HG02884 (cell line): ENCODE measurements at regions not wholly inside any gene's neighbourhood (a gene's known extent, or its start where the extent isn't known, plus 50 kb on each side); places are given as distances from the start of the nearest gene placed in this dataset.

ENCODE experiments used
- ATAC-seq: cut with Tn5 transposase; IDR thresholded peaks from one replicate; pipeline ENCODE4 v1.9.1; 2021; ENCODE audit warnings: mild to moderate bottlenecking, moderate library complexity; ENCODE audit not compliant: unreplicated experiment

DNA sequence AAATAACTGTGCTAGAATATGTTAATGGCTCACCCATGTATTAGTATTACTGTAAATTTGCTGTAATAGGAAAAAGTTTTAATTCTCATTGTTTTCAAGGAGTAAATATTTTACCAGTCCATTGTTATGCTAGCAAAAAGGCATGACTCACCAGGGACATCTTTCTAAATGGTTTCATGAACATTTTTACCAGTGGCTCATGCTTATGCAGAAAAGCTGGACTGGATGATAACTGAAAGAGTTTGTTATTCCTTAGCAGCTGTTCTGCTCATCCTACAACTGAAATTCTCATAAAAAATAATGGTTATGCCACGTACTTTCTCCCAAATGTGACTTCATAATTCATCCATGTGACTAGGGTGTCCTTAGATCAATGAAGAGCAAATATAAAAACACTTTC lies 111.9 kb upstream of the PCDH18 start:
- ATAC-seq: no peak

DNA sequence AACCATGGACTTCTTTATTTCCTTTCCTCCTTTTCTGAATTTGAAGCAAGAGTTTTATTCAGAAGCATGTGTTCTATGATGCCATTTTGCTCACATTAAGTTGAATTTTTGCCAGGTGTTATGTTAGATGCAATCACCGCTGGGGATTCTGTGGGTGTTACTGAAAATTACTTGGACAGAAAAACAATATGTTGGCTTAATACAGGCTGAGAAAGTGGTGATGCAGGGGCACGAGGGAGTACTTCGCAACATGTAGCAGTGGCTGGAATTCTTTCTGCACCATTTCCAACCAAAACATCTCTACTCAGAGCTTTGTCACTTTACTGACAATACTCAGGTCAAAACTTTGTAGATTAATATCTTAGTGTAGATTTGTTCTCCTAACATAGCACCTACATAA lies 109.2 kb upstream of the PCDH18 start:
- no peak for ATAC-seq

DNA sequence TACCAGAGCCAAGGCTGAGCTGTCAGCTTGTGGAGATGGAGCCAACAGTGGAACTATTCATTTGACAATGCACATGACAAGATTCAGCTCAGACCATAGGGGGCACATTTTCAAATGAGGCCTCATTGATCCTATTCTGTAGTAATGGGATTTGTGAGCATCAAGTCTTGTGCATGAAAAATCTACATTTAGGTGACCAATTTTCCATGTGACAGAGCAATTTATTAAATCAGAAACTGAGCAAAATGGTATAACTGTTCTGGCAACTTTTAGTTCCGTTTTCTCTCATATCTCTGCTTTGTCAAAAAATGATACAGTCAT lies 108.5 kb upstream of the PCDH18 start:
- ATAC-seq: no peak

DNA sequence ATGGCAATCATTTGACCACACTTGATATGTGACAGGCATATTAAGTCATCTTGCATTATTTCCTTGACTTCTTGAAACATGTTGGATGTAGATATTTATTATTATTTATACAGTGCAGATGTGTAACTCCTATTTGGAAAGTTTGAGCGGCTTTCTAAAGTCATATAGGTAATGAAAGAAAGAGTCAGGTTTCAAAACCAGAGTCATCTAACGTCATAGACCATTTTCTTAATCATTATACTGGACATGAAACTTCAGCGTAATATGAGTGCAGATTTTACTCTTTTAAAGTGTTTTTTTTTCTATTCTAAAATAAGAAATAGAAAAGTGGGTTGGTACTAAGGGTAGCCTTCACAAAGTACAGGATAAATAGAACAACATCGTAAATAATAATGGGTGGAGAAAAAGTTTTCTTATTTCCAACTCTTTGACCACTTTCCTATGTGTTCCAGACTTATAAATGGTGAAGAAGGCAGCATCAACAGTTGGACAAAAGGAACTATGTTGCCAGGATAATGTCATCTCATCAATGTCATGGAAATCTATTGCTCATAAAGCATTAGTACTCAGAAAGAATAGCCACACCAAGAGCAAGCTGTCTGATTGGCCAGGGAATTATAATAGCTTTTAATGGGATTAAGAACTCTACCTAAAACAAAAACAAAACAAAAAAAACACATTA lies 108.0 kb upstream of the PCDH18 start:
- no peak for ATAC-seq

DNA sequence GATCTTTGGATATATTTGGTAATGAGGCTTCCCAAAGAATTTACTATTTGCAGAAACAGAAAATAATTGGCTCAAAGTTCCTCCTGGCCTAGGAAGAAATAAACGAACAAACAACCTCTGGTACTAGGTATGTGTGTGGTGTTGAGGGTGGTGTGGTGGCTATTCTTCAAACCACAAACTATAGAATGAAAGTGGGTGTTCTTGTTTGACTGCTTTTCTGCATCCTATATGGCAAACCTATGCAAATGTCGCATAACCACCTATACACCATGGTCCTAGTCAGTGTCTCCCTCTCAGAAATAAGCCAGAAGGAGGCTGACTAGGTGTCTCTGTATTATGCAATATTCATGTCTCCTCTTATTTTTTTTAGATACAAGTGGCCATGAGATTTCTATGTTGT lies 106.6 kb upstream of the PCDH18 start:
- ATAC-seq: no peak

DNA sequence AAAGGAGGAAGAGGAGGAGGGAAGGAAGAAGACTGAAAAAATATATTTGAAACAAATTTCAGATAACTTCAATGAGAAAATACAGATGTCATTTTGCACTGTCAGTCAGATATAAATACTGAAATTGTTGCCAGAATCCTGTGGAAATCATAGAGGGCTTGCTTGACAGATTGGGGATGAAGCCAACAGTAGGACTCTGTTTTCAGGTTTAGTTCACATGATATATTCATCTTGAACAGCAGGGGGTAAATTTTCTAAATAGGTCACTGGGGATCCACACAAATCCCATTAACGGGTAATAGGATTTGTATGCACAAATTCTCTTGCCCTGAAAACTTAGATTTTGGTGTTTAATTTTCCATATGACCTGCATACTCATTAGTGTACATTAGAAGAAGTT lies 103.3 kb upstream of the PCDH18 start:
- no peak for ATAC-seq

DNA sequence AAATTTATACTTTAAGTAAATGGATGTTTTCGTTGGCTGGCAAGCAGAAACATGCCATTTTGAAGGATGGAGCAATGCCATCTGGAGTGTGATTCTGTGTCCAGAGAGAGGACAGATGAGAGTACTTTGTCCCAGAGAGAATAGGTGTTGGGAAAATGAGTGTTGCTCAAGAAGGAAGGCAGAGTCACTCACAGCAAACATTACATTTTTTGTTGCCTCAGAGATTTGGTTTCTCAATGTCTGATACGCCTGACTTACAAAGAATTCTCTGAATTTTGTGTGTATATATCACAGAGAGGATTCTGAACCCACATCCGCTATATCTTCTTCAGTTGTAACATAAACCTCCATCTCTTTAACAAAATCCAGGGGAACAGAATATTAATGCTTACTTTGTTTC lies 102.8 kb upstream of the PCDH18 start:
- no peak for ATAC-seq

DNA sequence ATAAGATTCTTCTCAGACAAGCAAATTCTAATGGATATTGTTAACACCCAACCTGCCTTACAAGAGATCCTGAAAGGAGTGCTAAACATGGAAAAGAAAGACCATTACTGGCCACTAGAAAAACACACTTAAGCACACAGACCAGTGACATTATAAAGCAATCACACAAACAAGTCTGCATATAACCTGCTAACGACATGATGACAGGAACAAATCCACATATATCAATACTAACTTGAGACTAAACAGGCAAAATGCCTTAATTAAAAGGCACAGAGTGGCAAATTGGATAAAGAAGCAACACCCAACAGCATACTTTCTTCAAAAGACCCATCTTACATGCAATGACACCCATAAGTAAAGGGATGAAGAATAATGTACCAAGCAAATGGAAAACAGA lies 100.5 kb upstream of the PCDH18 start:
- no peak for ATAC-seq

DNA sequence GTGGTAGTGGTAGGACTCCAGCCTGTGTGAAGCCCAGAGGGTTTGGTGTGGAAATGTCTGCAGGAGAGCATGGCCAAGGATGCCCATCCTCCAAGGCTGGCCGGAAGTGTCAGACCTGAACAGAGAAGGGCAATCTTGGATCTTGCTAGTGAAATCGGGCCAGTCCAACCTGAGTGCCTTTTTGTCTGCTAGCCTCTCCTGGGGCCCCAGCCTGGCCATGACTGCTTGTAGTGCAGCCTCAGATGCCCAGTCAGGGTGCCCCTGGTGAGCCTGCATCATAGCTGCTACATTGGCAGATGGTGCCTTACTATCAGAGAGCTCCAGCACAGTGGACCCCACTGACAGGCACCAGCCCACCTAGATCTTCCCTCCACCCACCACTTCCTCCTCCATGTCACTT lies 99.3 kb upstream of the PCDH18 start:
- no peak for ATAC-seq

DNA sequence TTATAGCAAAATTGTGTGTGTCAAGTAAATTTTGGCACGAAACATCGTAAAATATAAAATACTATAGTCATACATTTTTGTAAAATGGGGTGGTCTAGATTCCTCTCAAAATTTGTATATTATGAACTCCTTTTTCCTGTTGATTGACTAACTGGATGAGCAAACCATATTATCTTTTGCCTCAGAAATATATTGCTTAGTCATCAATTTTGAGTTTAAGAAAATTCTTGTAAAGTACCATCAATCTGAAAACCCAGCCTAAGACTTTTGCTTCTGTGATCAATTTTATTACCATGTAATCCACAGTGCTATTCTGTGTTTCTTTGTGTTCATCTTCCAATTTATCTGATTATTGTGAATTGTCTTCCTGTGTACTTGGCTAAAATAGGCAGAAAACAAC lies 98.0 kb upstream of the PCDH18 start:
- no peak for ATAC-seq

DNA sequence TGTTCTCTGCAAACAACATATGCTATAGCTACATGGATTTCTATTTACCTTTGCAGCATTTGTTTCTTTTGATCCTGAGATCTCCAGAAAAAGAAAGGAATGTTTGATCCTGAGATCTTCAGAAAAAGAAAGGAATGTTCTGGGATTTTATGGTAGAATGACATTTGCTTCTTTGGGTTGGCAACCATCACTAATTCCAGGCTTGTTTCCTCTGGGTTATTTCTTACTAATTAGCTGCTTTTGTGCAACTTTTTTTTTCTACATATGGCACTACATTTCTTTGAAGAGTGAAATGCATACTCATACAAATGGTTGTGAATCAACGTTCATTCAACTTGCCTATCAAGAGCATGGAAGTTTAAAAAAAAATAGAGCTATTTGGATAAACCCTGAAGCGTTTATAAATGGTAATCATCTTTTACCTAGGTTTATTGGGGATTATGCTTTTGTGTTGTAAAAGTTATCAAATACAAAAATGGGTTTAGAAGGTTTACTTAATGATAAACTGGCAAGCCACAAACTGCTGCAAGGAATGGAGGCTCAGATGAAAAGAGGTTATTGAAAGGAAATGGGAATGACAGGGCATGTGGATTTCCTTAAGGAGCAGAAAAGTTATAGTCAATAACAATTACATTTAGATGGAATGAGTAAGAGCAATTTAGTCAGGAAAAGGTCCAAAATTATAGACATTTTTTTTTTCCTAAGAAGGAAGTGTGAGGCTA lies 95.6 kb upstream of the PCDH18 start:
- no peak for ATAC-seq

DNA sequence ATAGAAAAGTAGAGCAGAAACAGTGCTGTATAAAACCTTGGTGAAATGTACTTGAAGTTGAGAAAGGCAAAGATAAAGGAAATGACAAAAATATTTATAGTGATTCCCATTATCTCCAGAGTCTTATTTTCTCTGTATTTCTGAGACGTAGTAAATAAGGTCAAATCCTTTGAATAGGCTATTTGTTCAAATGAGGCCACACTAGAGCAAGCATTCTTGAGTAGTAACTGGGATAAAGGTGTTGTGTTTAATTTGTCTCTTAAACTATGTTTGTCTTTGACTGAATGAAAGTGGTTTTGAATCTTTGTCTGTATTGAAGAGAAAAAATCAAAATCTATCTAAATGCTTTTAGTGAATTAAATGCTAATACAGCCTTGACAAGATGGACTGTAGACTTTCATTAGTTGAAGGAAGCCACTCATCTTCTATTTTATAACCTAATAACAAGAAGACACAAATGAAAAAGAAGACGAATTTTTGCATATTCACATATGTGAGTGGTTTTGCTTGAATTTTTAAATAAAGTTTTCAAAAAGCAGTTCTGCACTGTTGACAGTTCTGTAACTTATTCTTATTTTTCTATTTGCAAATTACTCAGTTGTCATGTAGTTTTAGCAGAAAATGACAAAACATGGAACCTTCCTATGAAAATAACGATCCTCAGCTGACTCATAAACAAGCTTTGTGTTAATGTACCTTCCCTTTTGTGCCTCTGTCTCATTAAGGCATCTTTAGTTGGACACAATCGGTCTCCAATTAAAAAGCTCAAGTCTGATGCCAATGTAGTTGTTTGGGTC lies 94.8 kb upstream of the PCDH18 start:
- ATAC-seq: no peak

DNA sequence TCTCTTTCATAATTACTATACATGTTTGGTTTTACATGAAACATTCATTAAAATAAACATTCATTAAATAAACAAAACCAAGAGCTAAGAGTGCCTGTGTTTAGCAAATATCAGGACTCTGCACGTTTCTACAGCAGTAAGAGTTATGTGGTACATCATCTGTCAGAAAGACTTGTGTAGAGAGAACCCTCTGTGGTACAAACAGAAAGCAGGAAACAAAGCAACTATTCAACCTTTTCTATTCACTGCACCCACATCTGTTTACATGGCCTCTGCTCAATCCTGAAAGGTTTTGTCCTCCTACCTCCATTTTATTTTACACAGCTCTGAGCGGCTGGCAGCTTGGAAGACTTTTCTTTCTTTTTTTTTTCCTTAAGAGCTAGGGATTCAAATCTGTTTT lies 90.7 kb upstream of the PCDH18 start:
- ATAC-seq: no peak

DNA sequence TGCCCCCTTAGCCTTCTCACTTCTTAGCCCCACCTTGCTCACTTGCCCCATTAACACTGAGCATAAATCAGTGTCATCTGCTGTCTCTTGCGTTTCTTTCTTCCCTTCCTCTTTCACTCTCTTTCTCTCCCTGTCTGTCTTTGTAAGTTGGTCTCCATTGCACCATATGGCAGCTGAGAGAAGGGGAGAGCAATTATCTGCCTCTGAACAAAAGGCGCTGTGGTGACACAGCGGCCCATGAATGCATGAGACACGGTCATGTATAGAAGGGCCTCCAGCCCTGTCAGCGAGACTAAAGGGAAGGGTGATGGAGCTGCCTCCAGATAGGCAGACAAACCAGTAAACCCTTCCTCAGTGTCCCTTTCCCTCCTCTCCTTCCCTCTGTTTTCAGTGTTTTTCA lies 88.8 kb upstream of the PCDH18 start:
- no peak for ATAC-seq

DNA sequence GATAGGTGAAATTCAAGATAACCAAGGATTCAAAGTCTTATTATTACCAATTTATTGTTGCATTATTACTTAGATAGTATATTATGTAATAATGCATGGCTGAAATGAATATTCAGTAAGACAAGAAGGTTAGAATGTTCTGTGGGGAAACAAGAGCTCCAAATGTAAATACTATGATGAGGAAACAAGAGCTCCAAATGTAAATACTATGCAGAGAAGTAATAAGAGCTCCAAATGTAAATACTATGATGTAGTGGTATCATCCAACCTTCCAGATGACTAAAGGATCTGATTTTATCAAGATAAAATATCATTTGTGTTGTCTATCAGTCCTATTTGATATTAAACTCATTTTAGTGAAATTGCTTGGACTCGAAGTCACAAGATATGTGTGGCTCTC lies 82.2 kb upstream of the PCDH18 start:
- ATAC-seq: no peak

DNA sequence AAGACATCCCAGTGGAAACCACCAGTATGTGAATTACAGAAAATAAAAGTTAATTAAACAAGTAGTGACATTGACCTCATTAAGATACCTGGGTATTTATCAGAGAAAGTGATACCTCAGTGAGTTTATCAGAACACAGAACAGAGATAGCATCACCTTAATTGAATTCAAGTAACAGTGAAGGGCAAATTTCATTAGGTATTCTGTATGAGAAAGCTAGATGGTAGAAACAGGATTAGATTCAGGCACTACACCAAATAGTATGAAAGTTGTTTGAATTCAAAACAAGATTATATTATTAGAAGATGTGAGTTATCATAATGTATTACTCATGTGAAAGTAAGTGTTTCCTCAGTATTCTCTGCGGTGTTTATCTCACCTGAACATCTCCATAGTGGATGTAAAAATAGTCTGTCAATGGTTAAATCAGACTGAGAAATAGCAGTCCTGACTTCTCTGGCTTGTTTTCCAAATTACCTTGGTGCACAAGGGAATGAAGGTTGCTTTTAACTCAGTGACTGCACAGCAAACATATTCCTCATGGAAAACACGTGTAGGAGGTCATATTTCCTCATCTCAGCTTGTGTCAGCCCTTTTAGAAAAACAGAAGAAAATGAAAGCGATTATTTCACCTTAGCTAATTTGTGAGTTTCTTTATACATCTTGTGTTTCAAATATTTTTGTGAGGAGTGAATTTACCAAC lies 79.9 kb upstream of the PCDH18 start:
- ATAC-seq: no peak

DNA sequence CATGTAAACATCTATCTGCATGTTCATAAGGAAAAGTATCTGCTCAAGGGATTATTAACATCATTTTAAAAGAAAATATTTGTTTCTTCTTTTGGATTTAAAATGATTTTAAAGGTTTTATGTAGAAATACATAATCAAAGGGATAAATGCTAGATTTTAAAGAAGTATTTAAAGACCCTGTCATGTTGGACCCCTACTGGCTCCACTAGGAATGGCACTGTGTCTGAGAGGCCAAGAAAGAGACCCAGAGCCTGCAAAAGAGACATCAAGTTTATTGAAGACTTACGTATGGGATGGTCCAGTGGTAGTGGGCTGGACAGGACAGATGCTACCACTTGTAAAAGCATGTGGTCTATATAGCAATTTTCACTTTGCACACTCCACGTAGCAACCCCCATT lies 78.7 kb upstream of the PCDH18 start:
- ATAC-seq: no peak

DNA sequence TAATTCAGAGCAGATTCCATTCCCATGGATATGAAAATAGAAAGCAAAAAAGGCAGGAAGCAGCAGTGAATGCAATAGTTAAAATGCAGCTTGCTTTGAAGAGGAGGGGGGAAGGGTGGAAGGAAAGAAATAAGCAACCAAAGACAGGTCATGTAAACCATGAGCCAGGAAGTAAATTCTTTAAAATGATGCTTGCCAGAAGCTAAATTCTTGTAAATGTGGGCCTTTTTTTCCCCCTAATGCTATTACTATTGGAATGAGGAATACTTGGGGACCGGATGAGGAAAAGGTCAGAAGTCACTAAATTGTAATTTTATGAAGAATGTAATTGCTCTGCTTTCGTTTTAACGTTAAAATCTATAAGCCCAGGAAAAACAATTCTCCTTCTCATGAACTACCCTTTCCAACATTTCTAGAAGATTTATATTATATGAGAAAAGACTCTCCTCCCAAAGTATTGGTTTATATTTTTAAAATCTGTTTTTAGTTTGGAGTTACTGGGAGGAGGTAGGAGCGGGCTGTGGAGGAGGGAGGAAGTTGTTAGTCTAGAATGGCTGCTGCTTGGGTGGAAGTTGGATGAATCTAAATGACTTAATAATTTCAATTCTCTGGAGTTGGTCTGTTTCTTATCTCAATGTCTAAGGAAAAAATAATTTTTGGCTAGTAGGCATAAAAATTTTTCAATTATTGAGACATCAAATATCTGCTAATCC lies 77.6 kb upstream of the PCDH18 start:
- no peak for ATAC-seq

DNA sequence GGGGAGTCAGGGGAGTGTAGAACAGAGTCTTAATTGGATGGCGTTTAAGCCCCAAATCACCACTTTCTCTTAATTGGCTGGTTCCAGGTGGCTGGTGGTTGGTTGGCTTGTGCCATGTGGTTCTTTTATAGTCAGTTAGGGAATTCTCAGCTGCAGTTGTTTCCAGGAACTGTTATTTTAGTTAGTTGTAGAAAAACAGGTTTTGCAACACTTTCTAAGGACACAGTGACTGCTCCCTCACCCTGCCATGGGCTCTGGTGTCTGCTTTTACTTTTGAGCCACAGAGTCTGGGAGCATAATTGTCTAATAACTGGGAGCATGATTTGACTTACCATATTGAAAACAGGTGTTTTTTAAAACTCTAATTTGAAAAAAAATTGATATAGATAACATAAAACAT lies 75.8 kb upstream of the PCDH18 start:
- no peak for ATAC-seq

DNA sequence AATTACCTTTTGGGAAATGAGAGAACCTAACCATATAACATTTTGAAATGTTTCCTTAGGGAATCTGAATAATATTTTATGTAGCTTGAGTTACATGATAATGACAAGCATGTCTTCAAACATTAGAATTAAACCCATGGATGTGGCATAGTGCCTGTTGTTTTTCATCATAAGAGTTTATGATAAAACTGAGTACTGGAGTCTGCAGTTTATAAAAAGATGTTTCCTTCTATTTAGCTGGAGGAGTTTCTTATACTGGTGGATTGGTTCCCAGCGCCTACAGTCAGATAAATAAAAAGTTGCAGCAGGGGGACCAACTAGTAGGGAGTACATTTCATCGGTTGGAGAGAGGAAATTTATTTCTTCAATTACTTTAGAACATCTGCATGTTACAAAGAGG lies 70.1 kb upstream of the PCDH18 start:
- no peak for ATAC-seq

DNA sequence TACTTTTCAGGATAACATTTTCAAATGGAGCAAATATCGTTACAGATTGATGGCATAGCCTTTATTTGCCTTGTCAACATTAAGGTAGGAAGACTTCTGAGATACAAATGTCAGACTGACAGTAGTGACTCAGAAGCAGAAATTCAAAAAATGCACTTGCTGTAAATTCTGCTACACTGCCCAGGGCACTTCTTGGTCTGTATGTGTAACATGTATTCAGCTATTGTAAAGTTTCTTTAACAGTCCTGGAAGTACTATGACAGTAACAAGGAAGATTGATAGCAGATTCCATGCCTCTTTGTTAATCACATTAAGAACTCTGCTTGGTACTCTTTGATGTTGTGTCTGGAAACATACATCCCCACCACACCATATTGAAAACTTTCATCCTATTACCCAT lies 69.6 kb upstream of the PCDH18 start:
- ATAC-seq: no peak
